Thymus (tissue), 11 donors: ENCODE measurements at regions not wholly inside any gene's neighbourhood (a gene's known extent, or its start where the extent isn't known, plus 50 kb on each side); places are given as distances from the start of the nearest gene placed in this dataset.

ENCODE experiments used
- DNase-seq, 9 donors: peaks; one replicate each; pipeline ENCODE4 v3.0.0-alpha.2; 2013; ENCODE audit warnings: low spot score in 9 of 9, low read depth in 6 of 9, missing footprints in 1 of 9
- H3K27ac ChIP-seq, 2 donors: one replicate each; pipeline ENCODE4 v1.5.1; 2013; ENCODE audit warnings: control low read depth in 1 of 2, low read depth in 1 of 2, low read length in 1 of 2, mild to moderate bottlenecking in 1 of 2, moderate library complexity in 1 of 2
- H3K27me3 ChIP-seq, 2 donors: one replicate each; pipeline ENCODE4 v1.5.1; 2013; ENCODE audit warnings: low read length in 1 of 2; ENCODE audit not compliant: control insufficient read depth in 2 of 2, insufficient read depth in 1 of 2
- H3K36me3 ChIP-seq, 2 donors: one replicate each; pipeline ENCODE4 v1.5.1; 2013; ENCODE audit warnings: low read length in 1 of 2, mild to moderate bottlenecking in 1 of 2, moderate library complexity in 1 of 2; ENCODE audit not compliant: control insufficient read depth in 2 of 2, insufficient read depth in 2 of 2
- H3K4me1 ChIP-seq, 2 donors: one replicate each; pipeline ENCODE4 v1.5.1; 2013; ENCODE audit warnings: low read length in 2 of 2; ENCODE audit not compliant: control insufficient read depth in 2 of 2, insufficient read depth in 2 of 2
- H3K4me3 ChIP-seq, 2 donors: one replicate each; pipeline ENCODE4 v1.5.1; 2013; ENCODE audit warnings: low read length in 2 of 2, control low read depth in 1 of 2, mild to moderate bottlenecking in 1 of 2
- H3K9me3 ChIP-seq, 2 donors: one replicate each; pipeline ENCODE4 v1.5.1; 2013; ENCODE audit warnings: low read length in 1 of 2, mild to moderate bottlenecking in 1 of 2; ENCODE audit not compliant: control insufficient read depth in 2 of 2, insufficient read depth in 1 of 2
- WGBS: extraction: QIAGEN DNeasy Blood & Tissue Kit; methylation state at CpG from one replicate; pipeline ENCODE4 v1.1.7; 2013; 5-methylcytosine and 5-hydroxymethylcytosine counted together
- donor health status: healthy.

DNA sequence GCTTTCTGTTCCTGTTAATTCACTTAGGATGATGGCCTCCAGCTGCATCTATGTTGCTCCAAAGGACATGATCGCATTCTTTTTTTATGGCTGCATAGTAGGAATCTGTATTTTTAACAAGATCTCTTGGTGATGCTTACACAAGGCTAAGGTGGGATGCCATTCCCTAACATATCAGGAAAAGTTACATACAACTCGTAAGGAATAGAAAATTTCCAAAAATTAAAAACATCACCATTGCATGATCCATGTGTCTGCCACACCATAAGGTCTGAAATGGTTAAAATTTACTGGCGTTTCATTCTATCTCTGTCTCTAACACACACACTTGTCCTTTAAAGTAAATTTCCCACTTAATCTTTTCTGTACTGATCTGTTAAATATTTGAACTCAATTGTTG, 608.4 kb downstream of the PRELID2 start:
- Histone ChIP-seq H3K9me3 (peaks cover 0 to 3% of the 10 kb centered on the region in 2 donors), H3K4me1 (no peaks in the 10 kb centered on the region), H3K27me3 (no peaks in the 10 kb centered on the region), H3K27ac (no peak overlapping the region), H3K4me3 (no peak overlapping the region), H3K36me3 (no peaks in the 10 kb centered on the region)
- DNase-seq = no peak
- WGBS = 93% methylated on average over 3 of the region's 3 CpGs

- no peaks in the 10 kb centered on the region for H3K27me3 ChIP-seq
- no peaks in the 10 kb centered on the region for H3K36me3 ChIP-seq
- H3K4me1 ChIP-seq = no peaks in the 10 kb centered on the region
- no peak overlapping the region for H3K27ac ChIP-seq
- WGBS = 84% methylated on average over 1 of the region's 1 CpG
- DNase-seq = no peak
- no peak overlapping the region for H3K4me3 ChIP-seq
- peaks cover 0 to 3% of the 10 kb centered on the region in 2 donors for H3K9me3 ChIP-seq
Measured at GRCh38 chr5:145225529-145225928, 609.6 kb downstream of the PRELID2 start.

GRCh38 chr5:145223582-145223981, 611.6 kb downstream of the PRELID2 start:
- WGBS = 91% methylated on average over 3 of the region's 3 CpGs
- H3K9me3 ChIP-seq = no peaks in the 10 kb centered on the region
- H3K27ac ChIP-seq = no peak overlapping the region
- no peaks in the 10 kb centered on the region for H3K36me3 ChIP-seq
- no peaks in the 10 kb centered on the region for H3K4me1 ChIP-seq
- DNase-seq = no peak
- H3K4me3 ChIP-seq = no peak overlapping the region
- no peaks in the 10 kb centered on the region for H3K27me3 ChIP-seq

GRCh38 chr5:145222622-145223021, 612.5 kb downstream of the PRELID2 start:
- DNase-seq = no peak

GRCh38 chr5:145221416-145221815, 613.7 kb downstream of the PRELID2 start:
- Histone ChIP-seq H3K9me3 (no peaks in the 10 kb centered on the region), H3K36me3 (no peaks in the 10 kb centered on the region), H3K27ac (no peak overlapping the region), H3K4me1 (no peaks in the 10 kb centered on the region), H3K27me3 (no peaks in the 10 kb centered on the region), H3K4me3 (no peak overlapping the region)
- 98% methylated on average over 1 of the region's 1 CpG for WGBS
- DNase-seq = no peak

More at GRCh38 chr5:145222622-145223021, 612.5 kb downstream of the PRELID2 start:
- Histone ChIP-seq H3K4me3 (no peak overlapping the region), H3K27ac (no peak overlapping the region), H3K4me1 (no peaks in the 10 kb centered on the region), H3K27me3 (no peaks in the 10 kb centered on the region), H3K36me3 (no peaks in the 10 kb centered on the region), H3K9me3 (no peaks in the 10 kb centered on the region)

- 84% methylated on average over 5 of the region's 5 CpGs for WGBS
- Histone ChIP-seq H3K27ac (no peak overlapping the region), H3K9me3 (no peaks in the 10 kb centered on the region), H3K4me1 (no peaks in the 10 kb centered on the region), H3K27me3 (no peaks in the 10 kb centered on the region), H3K36me3 (no peaks in the 10 kb centered on the region), H3K4me3 (no peak overlapping the region)
- no peak for DNase-seq
Measured at GRCh38 chr5:145220481-145220880, 614.7 kb downstream of the PRELID2 start.

GRCh38 chr5:145218982-145219381, 616.2 kb downstream of the PRELID2 start:
- no peak overlapping the region for H3K27ac ChIP-seq
- DNase-seq = no peak
- H3K4me1 ChIP-seq = no peaks in the 10 kb centered on the region
- no peaks in the 10 kb centered on the region for H3K27me3 ChIP-seq
- 89% methylated on average over 1 of the region's 1 CpG for WGBS
- no peak overlapping the region for H3K4me3 ChIP-seq
- H3K36me3 ChIP-seq = no peaks in the 10 kb centered on the region
- no peaks in the 10 kb centered on the region for H3K9me3 ChIP-seq

DNA sequence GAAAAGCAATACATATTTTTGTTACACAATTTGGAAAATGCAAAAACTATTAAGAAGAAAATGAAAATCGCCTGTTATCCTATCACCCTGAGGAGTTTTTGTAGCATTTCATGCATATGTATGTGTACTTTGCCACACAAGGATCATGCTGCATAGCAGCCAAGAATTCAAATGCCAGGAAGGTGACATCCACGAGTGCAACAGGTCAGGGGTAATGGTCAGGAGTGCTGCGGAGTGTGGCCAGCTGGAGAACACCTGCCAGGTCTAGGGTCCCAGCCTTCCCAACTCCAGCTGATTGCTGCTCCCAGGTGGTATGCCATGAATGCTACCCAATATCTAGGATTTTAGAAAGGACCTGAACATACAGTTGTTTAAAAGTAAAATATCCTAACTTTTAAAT, 617.1 kb downstream of the PRELID2 start:
- Histone ChIP-seq H3K4me3 (no peak overlapping the region), H3K27ac (no peak overlapping the region), H3K27me3 (no peaks in the 10 kb centered on the region), H3K36me3 (no peaks in the 10 kb centered on the region), H3K9me3 (no peaks in the 10 kb centered on the region), H3K4me1 (no peaks in the 10 kb centered on the region)
- WGBS = 89% methylated on average over 3 of the region's 3 CpGs
- no peak for DNase-seq

GRCh38 chr5:145210020-145210419, 625.1 kb downstream of the PRELID2 start:
- WGBS = 93% methylated on average over 3 of the region's 3 CpGs
- no peaks in the 10 kb centered on the region for H3K36me3 ChIP-seq
- no peaks in the 10 kb centered on the region for H3K27me3 ChIP-seq
- no peak overlapping the region for H3K27ac ChIP-seq
- no peaks in the 10 kb centered on the region for H3K4me1 ChIP-seq
- no peak for DNase-seq
- no peaks in the 10 kb centered on the region for H3K9me3 ChIP-seq
- H3K4me3 ChIP-seq = no peak overlapping the region

- whole genome bisulfite sequencing = 77% methylated on average over 4 of the region's 4 CpGs
- Histone ChIP-seq H3K36me3 (no peaks in the 10 kb centered on the region), H3K27me3 (no peaks in the 10 kb centered on the region), H3K9me3 (no peaks in the 10 kb centered on the region), H3K4me1 (no peaks in the 10 kb centered on the region), H3K4me3 (no peak overlapping the region), H3K27ac (no peak overlapping the region)
- DNase-seq = no peak
Measured at GRCh38 chr5:145205546-145205945, 629.6 kb downstream of the PRELID2 start.
